ENCODE measurements at regions not wholly inside any gene's neighbourhood (a gene's known extent, or its start where the extent isn't known, plus 50 kb on each side); places are given as distances from the start of the nearest gene placed in this dataset.
A peak's percentile ranks its signal among the peaks of the same experiment; 100 is the strongest.

DNA sequence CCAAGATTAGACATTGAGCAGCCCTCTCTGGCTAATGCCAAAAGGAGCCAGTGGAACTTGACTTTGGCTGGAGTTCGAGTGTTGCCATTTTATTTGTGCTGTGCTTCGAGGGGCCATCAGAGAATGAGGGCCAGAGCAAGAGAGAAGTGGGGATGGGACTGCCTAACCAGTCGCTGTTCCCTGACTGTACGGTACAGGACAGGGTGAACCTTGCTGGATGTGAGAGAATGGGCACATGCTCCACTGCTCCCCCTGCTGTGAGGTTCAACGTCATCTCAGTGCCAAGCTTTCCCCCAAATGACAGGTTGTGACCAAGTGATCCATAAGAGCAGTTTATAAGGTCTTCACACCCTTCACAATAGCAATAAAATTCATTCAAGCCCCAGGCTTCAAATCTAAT, 55.1 kb upstream of the BCL11B start:
- H3K4me3 Mint-ChIP-seq: no peak overlapping the region
- H3K27me3 Mint-ChIP-seq: peaks cover 8% of the 10 kb centered on the region
- ATAC-seq (no peak), DNase-seq (no peak)
- no peaks in the 10 kb centered on the region for H3K9me3 Mint-ChIP-seq
- no peaks in the 10 kb centered on the region for H3K4me1 Mint-ChIP-seq
- no peak overlapping the region for H3K27ac Mint-ChIP-seq

DNA sequence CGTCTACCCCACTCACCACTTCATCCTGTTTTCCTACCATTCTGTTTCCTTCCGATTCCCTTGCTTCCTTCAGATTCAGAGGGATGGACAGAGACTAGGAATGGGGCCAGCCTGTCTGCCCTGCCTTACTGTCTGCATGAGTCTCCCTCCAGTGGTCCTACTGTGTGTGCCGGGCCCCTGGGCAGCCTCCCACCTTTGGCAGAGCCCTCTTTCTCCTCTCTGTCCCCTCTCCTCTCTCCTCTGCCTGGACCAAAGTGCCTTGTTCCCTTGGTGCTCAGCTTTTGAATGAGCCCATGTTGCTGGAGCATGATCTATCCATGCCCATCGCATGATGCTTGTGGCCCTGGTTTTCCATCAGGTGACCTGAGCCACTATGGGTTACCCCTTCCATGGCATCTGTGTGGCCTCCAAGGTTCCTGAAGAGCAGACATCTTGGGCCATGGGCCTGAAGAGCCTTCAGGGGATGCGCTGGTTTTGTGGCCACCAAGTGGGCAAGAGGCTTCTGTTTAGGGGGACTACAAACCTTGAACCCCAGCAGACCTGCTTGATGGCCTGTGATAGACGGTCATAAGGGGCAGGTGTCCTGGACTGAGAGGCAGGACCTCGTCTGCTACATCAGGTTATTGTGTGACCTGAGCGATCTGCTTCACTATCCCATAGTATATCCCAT, 54.2 kb upstream of the BCL11B start:
- H3K27ac Mint-ChIP-seq: no peak overlapping the region
- no peak overlapping the region for H3K4me3 Mint-ChIP-seq
- ATAC-seq: no peak
- no peak for DNase-seq
- peaks cover 8% of the 10 kb centered on the region for H3K27me3 Mint-ChIP-seq
- no peaks in the 10 kb centered on the region for H3K9me3 Mint-ChIP-seq
- peaks cover 8% of the 10 kb centered on the region for H3K4me1 Mint-ChIP-seq

DNA sequence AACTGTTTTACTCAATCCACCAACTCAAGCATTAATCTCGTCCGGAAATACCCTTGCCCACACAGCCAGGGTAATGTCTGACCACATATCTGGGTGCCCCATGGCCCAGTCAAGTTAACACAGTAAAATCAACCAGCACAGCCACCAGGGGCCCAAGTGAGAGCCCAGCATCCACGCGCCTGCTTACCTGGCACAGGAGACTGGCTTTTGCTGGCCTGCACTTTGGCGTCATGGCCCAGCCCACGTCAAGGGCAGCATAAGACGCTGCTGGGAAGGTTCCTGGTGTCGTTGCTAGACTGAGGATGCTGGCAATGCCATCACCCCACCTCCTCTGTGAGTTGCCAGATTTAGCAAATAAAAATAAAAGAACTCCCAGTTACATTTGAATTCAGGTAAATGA, 53.6 kb upstream of the BCL11B start:
- peaks cover 13% of the 10 kb centered on the region for H3K4me1 Mint-ChIP-seq
- DNase-seq: no peak
- H3K27me3 Mint-ChIP-seq: peaks cover 8% of the 10 kb centered on the region
- no peak overlapping the region for H3K4me3 Mint-ChIP-seq
- H3K27ac Mint-ChIP-seq: no peak overlapping the region
- no peaks in the 10 kb centered on the region for H3K9me3 Mint-ChIP-seq
- no peak for ATAC-seq

DNA sequence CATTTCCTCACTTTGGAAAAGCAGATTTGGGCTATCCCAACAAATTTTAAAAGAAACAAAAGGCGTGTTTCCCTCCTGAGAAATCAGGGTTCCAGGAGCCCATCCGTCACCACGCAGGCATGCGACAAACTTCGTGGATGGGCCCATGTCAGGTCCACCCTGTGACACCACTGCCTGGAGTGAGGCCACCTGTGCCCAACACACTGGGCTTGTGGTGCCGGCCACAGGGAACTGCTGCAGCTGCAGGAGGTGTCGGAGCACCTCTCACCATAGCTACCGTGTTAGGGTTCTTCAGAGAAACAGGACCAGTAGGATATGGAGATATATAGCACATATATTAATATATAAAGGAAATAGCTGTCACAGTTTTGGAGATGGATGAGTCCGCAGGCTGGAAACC, 53.0 kb upstream of the BCL11B start:
- Mint-ChIP-seq H3K9me3 (no peaks in the 10 kb centered on the region), H3K27me3 (peaks cover 8% of the 10 kb centered on the region), H3K27ac (no peak overlapping the region), H3K4me1 (peaks cover 17% of the 10 kb centered on the region), H3K4me3 (no peak overlapping the region)
- no peak for ATAC-seq
- DNase-seq: no peak

DNA sequence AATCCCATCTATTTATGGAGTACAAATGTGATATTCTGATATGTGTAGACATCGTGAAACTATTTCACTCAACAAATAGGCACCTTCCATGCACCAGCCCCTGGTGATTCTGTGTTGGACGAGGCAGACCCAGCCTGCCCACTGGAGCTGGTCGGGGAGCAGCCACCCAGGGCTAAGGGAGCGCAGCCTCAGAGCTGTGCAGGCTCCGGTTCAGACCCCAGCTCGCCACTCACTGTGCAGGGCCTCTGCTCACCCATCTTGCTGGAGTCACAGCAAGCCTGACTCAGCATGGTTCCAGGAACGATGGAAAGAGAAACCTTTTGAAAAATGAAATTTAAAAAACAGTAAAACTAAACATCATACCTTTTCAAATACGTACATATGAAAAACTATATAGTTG, 52.3 kb upstream of the BCL11B start:
- H3K27ac Mint-ChIP-seq: peak overlapping the region in 1 of 2 donors; percentile 44
- H3K9me3 Mint-ChIP-seq: no peaks in the 10 kb centered on the region
- H3K4me3 Mint-ChIP-seq: no peak overlapping the region
- peaks cover 8% of the 10 kb centered on the region for H3K27me3 Mint-ChIP-seq
- DNase-seq (no peak), ATAC-seq (no peak)
- peaks cover 25% of the 10 kb centered on the region for H3K4me1 Mint-ChIP-seq

DNA sequence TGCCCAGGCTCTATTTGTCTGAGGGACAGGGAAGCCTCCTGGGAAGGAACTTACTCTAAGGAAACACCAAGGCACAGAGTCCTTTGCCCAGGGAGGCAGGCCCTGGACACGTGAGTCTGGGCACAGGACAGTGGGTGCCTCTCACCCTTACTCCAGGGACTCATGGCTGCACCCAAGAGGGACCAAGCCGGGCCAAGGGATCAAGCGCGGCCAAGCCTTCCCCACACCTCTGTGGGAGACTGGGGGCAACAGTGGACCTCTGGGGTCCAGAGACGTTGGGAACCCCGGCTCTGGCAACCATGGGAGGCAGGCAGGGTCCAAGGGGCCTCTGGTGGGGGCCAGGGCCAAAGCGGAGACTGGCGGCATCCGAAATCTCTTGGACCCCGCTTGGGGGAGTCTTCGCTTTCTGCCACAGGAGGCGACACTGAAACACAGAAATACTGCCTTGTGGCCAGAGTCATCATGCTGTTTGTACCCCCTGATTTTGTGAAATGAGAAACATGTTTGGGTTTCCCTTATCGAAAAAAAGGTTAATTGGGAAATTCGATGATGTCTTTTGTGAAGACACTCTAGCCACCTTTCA, 51.7 kb upstream of the BCL11B start:
- DNase-seq (no peak), ATAC-seq (no peak)
- H3K27ac Mint-ChIP-seq: no peak overlapping the region
- peaks cover 8% of the 10 kb centered on the region for H3K27me3 Mint-ChIP-seq
- no peaks in the 10 kb centered on the region for H3K9me3 Mint-ChIP-seq
- H3K4me3 Mint-ChIP-seq: no peak overlapping the region
- peaks cover 31% of the 10 kb centered on the region for H3K4me1 Mint-ChIP-seq

DNA sequence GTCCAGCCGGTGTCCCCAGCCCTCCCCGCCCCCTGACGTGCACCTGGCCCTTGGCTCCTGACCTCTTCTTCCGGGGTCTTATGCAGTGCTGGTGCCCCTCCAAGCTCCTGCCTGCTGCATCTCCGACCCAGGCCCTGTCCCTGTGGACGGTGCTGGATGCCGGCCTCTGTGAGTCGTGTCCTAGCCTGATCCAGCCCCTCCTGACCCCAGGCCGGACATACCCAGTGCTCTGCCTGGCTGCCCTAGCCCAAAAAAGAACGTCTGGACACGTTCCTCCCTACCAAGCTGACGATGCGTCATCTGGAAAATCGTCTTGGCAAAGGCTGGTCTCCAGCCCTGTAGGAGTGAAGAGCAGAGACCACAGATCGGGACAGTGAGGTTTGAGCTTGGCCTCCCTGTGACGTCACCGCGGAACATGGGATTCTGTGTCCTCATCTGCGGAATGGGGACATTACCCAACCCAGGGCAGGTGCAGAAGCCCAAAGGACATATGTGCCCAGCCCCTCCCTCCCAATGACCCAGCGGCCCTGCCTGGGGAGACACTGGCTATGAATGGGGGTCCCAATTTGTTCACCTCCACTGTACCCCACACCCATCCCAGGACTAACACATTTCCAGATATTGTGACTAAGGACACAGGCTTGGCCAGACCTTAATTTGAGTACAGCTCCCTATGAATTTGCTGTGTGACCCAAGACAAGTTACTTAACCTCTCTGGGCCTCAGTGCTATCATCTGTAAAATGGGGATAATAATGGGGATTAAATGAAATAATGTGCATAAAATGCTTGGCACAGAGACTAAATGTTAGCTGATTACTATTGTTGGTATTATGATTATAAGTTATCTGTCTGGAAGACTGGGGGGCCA, 51.0 kb upstream of the BCL11B start:
- DNase-seq (no peak), ATAC-seq (no peak)
- Mint-ChIP-seq H3K9me3 (no peaks in the 10 kb centered on the region), H3K27ac (no peak overlapping the region), H3K4me1 (peaks cover 37% of the 10 kb centered on the region), H3K4me3 (no peak overlapping the region), H3K27me3 (peaks cover 3% of the 10 kb centered on the region)

DNA sequence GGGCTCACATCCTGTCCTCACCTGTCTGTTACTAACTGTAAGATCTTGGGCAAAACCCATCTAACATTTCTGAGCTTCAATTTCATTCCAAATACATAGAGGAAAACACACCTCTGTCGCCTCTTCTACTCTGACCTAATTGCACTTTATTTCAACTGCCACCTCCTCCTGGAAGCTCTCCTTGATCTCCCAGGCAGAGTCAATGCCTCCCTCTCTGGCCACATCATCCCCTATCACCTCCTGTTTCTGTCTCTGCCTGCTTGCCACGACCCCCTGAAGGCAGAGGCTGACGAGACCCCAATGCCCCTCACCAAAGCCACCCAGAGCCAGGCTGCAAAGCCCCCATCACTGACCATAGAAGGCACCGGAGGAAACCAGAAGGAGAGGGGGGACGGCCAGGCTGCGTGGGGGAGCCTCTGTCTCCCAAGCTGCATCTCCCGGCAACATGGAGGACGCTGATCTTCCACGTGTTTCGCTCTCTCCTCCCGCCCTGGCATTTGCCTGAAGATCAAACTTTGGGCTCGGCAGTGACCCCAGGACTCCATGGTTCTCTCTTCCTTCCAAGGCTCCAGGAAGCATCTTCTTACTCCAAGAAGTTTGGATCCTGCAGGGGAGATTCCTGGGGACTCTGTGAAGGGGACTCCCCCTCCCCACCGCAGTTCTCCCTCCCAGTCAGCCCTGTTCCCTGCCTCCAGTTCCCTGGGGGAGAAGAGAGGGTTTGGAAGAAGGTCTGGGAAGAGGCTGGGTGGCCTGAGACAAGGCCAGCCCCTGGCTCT, 50.1 kb upstream of the BCL11B start:
- Mint-ChIP-seq H3K9me3 (no peaks in the 10 kb centered on the region), H3K4me1 (peaks cover 37% of the 10 kb centered on the region), H3K27me3 (no peaks in the 10 kb centered on the region), H3K27ac (peak overlapping the region in 1 of 2 donors; percentile 2), H3K4me3 (no peak overlapping the region)
- DNase-seq (no peak), ATAC-seq (no peak)

All from stimulated activated naive CD8-positive, alpha-beta T cell treated with anti-CD3 and anti-CD28 coated beads, Interleukin-15, amount 100 ng/mL, for 72 hours (primary cell).